ENCODE measurements at regions not wholly inside any gene's neighbourhood (a gene's known extent, or its start where the extent isn't known, plus 50 kb on each side); places are given as distances from the start of the nearest gene placed in this dataset.
"Not testable (repeated sequence)": the region's sequence is repeated elsewhere in the genome, so short reads cannot be mapped to it uniquely, and the experiment has no call there.

- Histone ChIP-seq H3K9ac (ENCODE audit: low read depth, low read length) (no peak overlapping the region), H3K4ac (ENCODE audit: low read depth, low read length) (no peak overlapping the region), H3K9me1 (ENCODE audit: insufficient read depth, low read length) (no peaks in the 10 kb centered on the region), H3K18ac (ENCODE audit: low read depth, low read length) (no peak overlapping the region), H2AK9ac (replicated peaks; ENCODE audit: low read depth, low read length, poor library complexity) (no peak overlapping the region), H2BK20ac (ENCODE audit: low read depth, low read length) (no peak overlapping the region), H4K5ac (ENCODE audit: low read depth, low read length) (no peak overlapping the region), H2BK5ac (ENCODE audit: low read depth, low read length, poor library complexity, severe bottlenecking) (no peak overlapping the region), H2AK5ac (ENCODE audit: low read depth, low read length) (no peak overlapping the region), H3K27me3 (ENCODE audit: control insufficient read depth, insufficient read depth, low read length) (no peaks in the 10 kb centered on the region), H2BK15ac (ENCODE audit: low read depth, low read length) (no peak overlapping the region), H2BK120ac (ENCODE audit: low read depth, low read length) (no peak overlapping the region), H3K23ac (ENCODE audit: low read depth, low read length) (no peak overlapping the region), H3K56ac (ENCODE audit: extremely low read depth, insufficient read depth, low read length) (no peak overlapping the region), H3K4me3 (ENCODE audit: insufficient read depth, low read depth, low read length) (no peak overlapping the region), H4K8ac (ENCODE audit: low read depth in 2 of 2, low read length in 2 of 2) (no peak overlapping the region), H3K27ac (ENCODE audit: insufficient read depth, low read length) (no peak overlapping the region), H3K36me3 (ENCODE audit: control insufficient read depth, insufficient read depth, low read length) (no peaks in the 10 kb centered on the region), H3K79me1 (ENCODE audit: low read depth in 1 of 2, low read length in 2 of 2) (no peaks in the 10 kb centered on the region), H3K4me1 (ENCODE audit: control insufficient read depth, insufficient read depth, low read length) (no peaks in the 10 kb centered on the region), H3K4me2 (ENCODE audit: low read depth, low read length) (no peak overlapping the region), H2AFZ (replicated peaks; ENCODE audit: low read length, poor library complexity) (no peak overlapping the region), H4K20me1 (ENCODE audit: insufficient read depth, low read length) (no peaks in the 10 kb centered on the region), H3K14ac (replicated peaks; ENCODE audit: low read depth, low read length) (no peak overlapping the region), H4K91ac (ENCODE audit: insufficient read depth, low read depth, low read length) (no peak overlapping the region), H3K9me3 (ENCODE audit: control insufficient read depth, insufficient read depth, low read length) (no peaks in the 10 kb centered on the region)
- in situ Hi-C loops (cut with MboI; ENCODE audit: low sequenced_read_pairs) (no loop called here), intact Hi-C loops (cut with micrococcal nuclease) (no loop called here), dilution Hi-C loops (cut with HindIII; ENCODE audit: low sequenced_read_pairs, unreplicated experiment) (no loop called here)
- no TSS peak for BruUV-seq (replicated peaks)
- no peak for ATAC-seq (ENCODE audit: low read depth)
- ChIA-PET POLR2A (ENCODE audit: unreplicated experiment) (no interaction called here), CTCF (no interaction called here)
- no peak for TF ChIP-seq CTCF (conservative IDR thresholded peaks at IDR 0.05; ENCODE audit: low read depth, low read length)
- no peak for TF ChIP-seq SMC3 (IDR thresholded peaks at IDR 0.05; ENCODE audit: low read depth, low read length)
- no peak for TF ChIP-seq ELK1 (IDR thresholded peaks at IDR 0.05; ENCODE audit: borderline replicate concordance, low read depth, low read length)
- WGBS, 2 experiments (ENCODE audit: extremely low coverage in 2 of 2, insufficient read length in 1 of 2) = 50% methylated on average over 1 of the region's 4 CpGs; no CpG with 5 or more reads in 1 of the 2 experiments
- no peak for DNase-seq
These were observed 185.5 kb upstream of the TNFAIP3 start for GRCh38 chr6:137681445-137682009.

GRCh38 chr6:137682658-137683057, 184.4 kb upstream of the TNFAIP3 start:
- H3K9ac ChIP-seq (ENCODE audit: low read depth, low read length); H3K27me3 ChIP-seq (ENCODE audit: control insufficient read depth, insufficient read depth, low read length); H4K20me1 ChIP-seq (ENCODE audit: insufficient read depth, low read length); H2BK5ac ChIP-seq (ENCODE audit: low read depth, low read length, poor library complexity, severe bottlenecking); BruUV-seq (replicated peaks); H3K36me3 ChIP-seq (ENCODE audit: control insufficient read depth, insufficient read depth, low read length); in situ Hi-C loops (cut with MboI; ENCODE audit: low sequenced_read_pairs); H2AFZ ChIP-seq (replicated peaks; ENCODE audit: low read length, poor library complexity); H3K4me3 ChIP-seq (ENCODE audit: insufficient read depth, low read depth, low read length); H3K18ac ChIP-seq (ENCODE audit: low read depth, low read length); H2BK20ac ChIP-seq (ENCODE audit: low read depth, low read length); H3K4ac ChIP-seq (ENCODE audit: low read depth, low read length); H3K4me2 ChIP-seq (ENCODE audit: low read depth, low read length); H4K8ac ChIP-seq (ENCODE audit: low read depth in 2 of 2, low read length in 2 of 2); H2AK9ac ChIP-seq (replicated peaks; ENCODE audit: low read depth, low read length, poor library complexity); H2BK120ac ChIP-seq (ENCODE audit: low read depth, low read length); H3K9me1 ChIP-seq (ENCODE audit: insufficient read depth, low read length); POLR2A ChIA-PET (ENCODE audit: unreplicated experiment); H3K79me1 ChIP-seq (ENCODE audit: low read depth in 1 of 2, low read length in 2 of 2); H4K91ac ChIP-seq (ENCODE audit: insufficient read depth, low read depth, low read length); ATAC-seq (ENCODE audit: low read depth); H3K23ac ChIP-seq (ENCODE audit: low read depth, low read length); H4K5ac ChIP-seq (ENCODE audit: low read depth, low read length); H3K9me3 ChIP-seq (ENCODE audit: control insufficient read depth, insufficient read depth, low read length); dilution Hi-C loops (cut with HindIII; ENCODE audit: low sequenced_read_pairs, unreplicated experiment); intact Hi-C loops (cut with micrococcal nuclease); H3K14ac ChIP-seq (replicated peaks; ENCODE audit: low read depth, low read length); H3K56ac ChIP-seq (ENCODE audit: extremely low read depth, insufficient read depth, low read length); CTCF ChIA-PET; H2AK5ac ChIP-seq (ENCODE audit: low read depth, low read length); H2BK15ac ChIP-seq (ENCODE audit: low read depth, low read length); DNase-seq; H3K27ac ChIP-seq (ENCODE audit: insufficient read depth, low read length); H3K4me1 ChIP-seq (ENCODE audit: control insufficient read depth, insufficient read depth, low read length): not testable (repeated sequence)
- no CpG with 5 or more reads among the region's 5 CpGs for WGBS, 2 experiments (ENCODE audit: extremely low coverage in 2 of 2, insufficient read length in 1 of 2)
